ENCODE measurements at regions not wholly inside any gene's neighbourhood (a gene's known extent, or its start where the extent isn't known, plus 50 kb on each side); places are given as distances from the start of the nearest gene placed in this dataset.

DNA sequence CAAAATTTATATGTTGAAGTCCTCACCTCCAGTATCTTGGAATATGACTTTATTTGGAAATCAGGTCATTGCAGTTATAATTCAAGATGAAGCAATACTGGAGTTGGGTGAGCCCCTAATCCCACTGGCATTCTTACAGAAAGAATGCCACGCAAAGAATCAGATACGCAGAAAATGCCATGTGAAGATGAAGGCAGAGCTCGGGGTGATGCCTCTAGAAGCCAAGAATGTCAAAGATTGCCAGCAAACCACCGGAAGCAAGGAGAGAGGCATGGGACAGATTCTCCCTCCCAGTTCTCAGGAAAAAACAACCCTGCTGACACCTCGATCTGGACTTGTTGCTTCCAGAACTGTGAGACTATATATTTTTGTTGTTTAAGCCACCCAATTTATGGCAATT, 273.4 kb upstream of the CITED2 start:
- TF ChIP-seq, protein P1, sequence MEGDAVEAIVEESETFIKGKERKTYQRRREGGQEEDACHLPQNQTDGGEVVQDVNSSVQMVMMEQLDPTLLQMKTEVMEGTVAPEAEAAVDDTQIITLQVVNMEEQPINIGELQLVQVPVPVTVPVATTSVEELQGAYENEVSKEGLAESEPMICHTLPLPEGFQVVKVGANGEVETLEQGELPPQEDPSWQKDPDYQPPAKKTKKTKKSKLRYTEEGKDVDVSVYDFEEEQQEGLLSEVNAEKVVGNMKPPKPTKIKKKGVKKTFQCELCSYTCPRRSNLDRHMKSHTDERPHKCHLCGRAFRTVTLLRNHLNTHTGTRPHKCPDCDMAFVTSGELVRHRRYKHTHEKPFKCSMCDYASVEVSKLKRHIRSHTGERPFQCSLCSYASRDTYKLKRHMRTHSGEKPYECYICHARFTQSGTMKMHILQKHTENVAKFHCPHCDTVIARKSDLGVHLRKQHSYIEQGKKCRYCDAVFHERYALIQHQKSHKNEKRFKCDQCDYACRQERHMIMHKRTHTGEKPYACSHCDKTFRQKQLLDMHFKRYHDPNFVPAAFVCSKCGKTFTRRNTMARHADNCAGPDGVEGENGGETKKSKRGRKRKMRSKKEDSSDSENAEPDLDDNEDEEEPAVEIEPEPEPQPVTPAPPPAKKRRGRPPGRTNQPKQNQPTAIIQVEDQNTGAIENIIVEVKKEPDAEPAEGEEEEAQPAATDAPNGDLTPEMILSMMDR (IDR thresholded peaks at IDR 0.05 in 4 of 5, conservative IDR thresholded peaks at IDR 0.05 in 1 of 5): no peak
- TF ChIP-seq POLR2A (IDR thresholded peaks at IDR 0.05): no peak
